B cell (primary cell): ENCODE measurements at regions not wholly inside any gene's neighbourhood (a gene's known extent, or its start where the extent isn't known, plus 50 kb on each side); places are given as distances from the start of the nearest gene placed in this dataset.

ENCODE experiments used
- ATAC-seq: fragments of 200-7000 bp; cut with Tn5 transposase; one replicate; pipeline ENCODE4 v1.10.0; 2021; ENCODE audit warnings: low read depth, mild to moderate bottlenecking, moderate number of reproducible peaks, moderate library complexity
- CTCF ChIA-PET: fragments of 350-600 bp; sonication (Branson Sonifier 250); formaldehyde crosslinking; loops from one replicate; lab custom pipeline; 2021; ENCODE audit warnings: antibody characterized with exemption, inconsistent platforms; lab: Charles Lee
- POLR2A ChIA-PET: fragments of 350-600 bp; sonication (Branson Sonifier 250); formaldehyde crosslinking; loops from one replicate; lab custom pipeline; 2021; ENCODE audit warnings: antibody characterized with exemption; lab: Charles Lee
- DNase-seq: peaks from one replicate; pipeline ENCODE4 v3.0.0; 2013
- H2AFZ ChIP-seq: 2 replicates; pipeline ENCODE4 v1.6.1; 2012; ENCODE audit warnings: mild to moderate bottlenecking, low read depth, low read length; ENCODE audit not compliant: insufficient read depth, poor library complexity, severe bottlenecking
- H3K27ac ChIP-seq, 2 donors: 1 replicate in 1 of 2; 2 replicates in 1 of 2; pipeline ENCODE4 v1.5.1; 2012 to 2013; ENCODE audit warnings: low read length in 2 of 2, mild to moderate bottlenecking in 2 of 2, moderate library complexity in 1 of 2
- H3K27me3 ChIP-seq, 4 experiments: fragments of 200-600 bp in 1 of 4; sonication (generic) in 1 of 4; replicated peaks in 1 of 4; 1 replicate in 2 of 4; 2 replicates in 2 of 4; pipeline versions ENCODE4 v1.6.1 to v1.7.0; 2013 to 2016; ENCODE audit warnings: low read length in 3 of 4, mild to moderate bottlenecking in 2 of 4, mixed read lengths in 1 of 4, moderate library complexity in 1 of 4; ENCODE audit not compliant: insufficient read depth in 4 of 4, control insufficient read depth in 3 of 4; ENCODE audit errors: control extremely low read depth in 1 of 4
- H3K36me3 ChIP-seq, 2 experiments: replicated peaks in 1 of 2; 1 replicate in 1 of 2; 2 replicates in 1 of 2; pipeline versions ENCODE4 v1.6.1 to v1.7.1; 2013; ENCODE audit warnings: low read length in 1 of 2; ENCODE audit not compliant: insufficient read depth in 2 of 2, control insufficient read depth in 1 of 2; ENCODE audit errors: control extremely low read depth in 1 of 2, extremely low read depth in 1 of 2
- H3K4me1 ChIP-seq, 2 donors: fragments of 200-600 bp in 1 of 2; sonication (generic) in 1 of 2; 1 replicate in 1 of 2; 2 replicates in 1 of 2; pipeline versions ENCODE4 v1.5.1 to v1.6.1; 2013 to 2017; ENCODE audit warnings: low read length in 2 of 2; ENCODE audit not compliant: control insufficient read depth in 2 of 2, insufficient read depth in 2 of 2
- H3K4me2 ChIP-seq: replicated peaks from 2 replicates; pipeline ENCODE3; 2012; ENCODE audit warnings: mild to moderate bottlenecking, low read depth, low read length; ENCODE audit not compliant: poor library complexity, severe bottlenecking
- H3K4me3 ChIP-seq, 5 experiments: fragments of 200-600 bp in 1 of 5; sonication (generic) in 1 of 5; 1 replicate in 3 of 5; 2 replicates in 2 of 5; pipeline versions ENCODE4 v1.5.1 to v1.7.0; 2011 to 2016; ENCODE audit warnings: low read length in 4 of 5, mild to moderate bottlenecking in 4 of 5, low read depth in 2 of 5, control low read depth in 1 of 5, moderate library complexity in 1 of 5; ENCODE audit not compliant: insufficient read depth in 1 of 5; ENCODE audit errors: control extremely low read depth in 1 of 5, extremely low read depth in 1 of 5
- H3K79me2 ChIP-seq: fragments of 200-600 bp; sonication (generic); one replicate; pipeline ENCODE4 v1.6.0; 2016; ENCODE audit warnings: low read length; ENCODE audit not compliant: control insufficient read depth, insufficient read depth
- H3K9ac ChIP-seq: fragments of 200-600 bp; sonication (generic); 2 replicates; pipeline ENCODE4 v1.6.1; 2017; ENCODE audit warnings: mild to moderate bottlenecking, low read length, moderate library complexity
- H3K9me3 ChIP-seq, 3 donors: one replicate each; pipeline versions ENCODE4 v1.6.1 to v1.7.1; 2013; ENCODE audit warnings: low read length in 2 of 3; ENCODE audit not compliant: control insufficient read depth in 2 of 3, insufficient read depth in 1 of 3; ENCODE audit errors: control extremely low read depth in 1 of 3
- H4K20me1 ChIP-seq: 2 replicates; pipeline ENCODE4 v1.6.0; 2012; ENCODE audit warnings: mild to moderate bottlenecking, low read length; ENCODE audit not compliant: insufficient read depth, control insufficient read depth, poor library complexity, severe bottlenecking
- H3K27ac Mint-ChIP-seq: one replicate; pipeline ENCODE4 v1.8.0; 2021; ENCODE audit warnings: mixed read lengths
- H3K27me3 Mint-ChIP-seq: one replicate; pipeline ENCODE4 v1.8.0; 2021; ENCODE audit warnings: mixed read lengths
- H3K4me1 Mint-ChIP-seq: one replicate; pipeline ENCODE4 v1.8.0; 2021; ENCODE audit warnings: mixed read lengths
- H3K4me3 Mint-ChIP-seq: one replicate; pipeline ENCODE4 v1.8.0; 2021; ENCODE audit warnings: mixed read lengths
- H3K9me3 Mint-ChIP-seq: one replicate; pipeline ENCODE4 v1.8.0; 2022; ENCODE audit warnings: mixed read lengths; ENCODE audit not compliant: insufficient read depth
- EZH2 ChIP-seq: IDR thresholded peaks from 2 replicates; pipeline ENCODE4 v1.6.1; 2012; ENCODE audit warnings: borderline replicate concordance, low read depth, mild to moderate bottlenecking, moderate library complexity, low read length; ENCODE audit not compliant: insufficient read depth, poor library complexity, severe bottlenecking
- WGBS: methylation state at CpG from one replicate; pipeline ENCODE4 v1.1.5; 2013; ENCODE audit warnings: missing lambda C conversion rate; ENCODE audit not compliant: insufficient coverage; 5-methylcytosine and 5-hydroxymethylcytosine counted together
- intact Hi-C: fragments of 100-400 bp; cut with micrococcal nuclease; formaldehyde crosslinking; loops from one replicate; pipeline ENCODE4 v1.10.0; 2022
- TF ChIP-seq, protein P1 (sequence below): fragments of 200-600 bp; IDR thresholded peaks from one replicate; pipeline ENCODE4 v1.8.0; 2022; ENCODE audit warnings: antibody characterized with exemption, mild to moderate bottlenecking

DNA sequence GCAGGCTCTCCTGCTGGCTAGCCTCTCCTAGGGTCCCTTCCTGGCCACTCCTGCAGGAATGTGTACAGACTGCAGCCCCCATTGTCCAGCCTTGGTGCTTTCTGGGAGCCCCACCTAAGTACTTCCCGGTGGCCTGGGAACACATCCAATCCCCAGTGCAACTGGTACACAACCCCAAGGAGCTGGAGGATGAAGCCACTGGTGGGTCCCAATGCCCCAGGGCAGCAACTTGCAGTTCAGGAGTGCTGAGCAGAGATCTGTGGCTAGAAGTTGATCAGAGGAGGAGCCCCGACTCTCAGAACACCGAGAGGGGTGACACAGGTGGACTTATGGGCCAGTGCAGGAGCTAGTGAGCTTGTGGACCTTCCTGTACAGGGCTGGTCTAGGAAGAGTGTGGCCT, 1093.7 kb upstream of the ACO1 start:
- Mint-ChIP-seq H3K27me3 (no peaks in the 10 kb centered on the region), H3K4me3 (no peak overlapping the region), H3K4me1 (no peaks in the 10 kb centered on the region), H3K9me3 (no peaks in the 10 kb centered on the region), H3K27ac (no peak overlapping the region)
- no peaks in the 10 kb centered on the region for H4K20me1 ChIP-seq
- TF ChIP-seq, protein P1, sequence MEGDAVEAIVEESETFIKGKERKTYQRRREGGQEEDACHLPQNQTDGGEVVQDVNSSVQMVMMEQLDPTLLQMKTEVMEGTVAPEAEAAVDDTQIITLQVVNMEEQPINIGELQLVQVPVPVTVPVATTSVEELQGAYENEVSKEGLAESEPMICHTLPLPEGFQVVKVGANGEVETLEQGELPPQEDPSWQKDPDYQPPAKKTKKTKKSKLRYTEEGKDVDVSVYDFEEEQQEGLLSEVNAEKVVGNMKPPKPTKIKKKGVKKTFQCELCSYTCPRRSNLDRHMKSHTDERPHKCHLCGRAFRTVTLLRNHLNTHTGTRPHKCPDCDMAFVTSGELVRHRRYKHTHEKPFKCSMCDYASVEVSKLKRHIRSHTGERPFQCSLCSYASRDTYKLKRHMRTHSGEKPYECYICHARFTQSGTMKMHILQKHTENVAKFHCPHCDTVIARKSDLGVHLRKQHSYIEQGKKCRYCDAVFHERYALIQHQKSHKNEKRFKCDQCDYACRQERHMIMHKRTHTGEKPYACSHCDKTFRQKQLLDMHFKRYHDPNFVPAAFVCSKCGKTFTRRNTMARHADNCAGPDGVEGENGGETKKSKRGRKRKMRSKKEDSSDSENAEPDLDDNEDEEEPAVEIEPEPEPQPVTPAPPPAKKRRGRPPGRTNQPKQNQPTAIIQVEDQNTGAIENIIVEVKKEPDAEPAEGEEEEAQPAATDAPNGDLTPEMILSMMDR = no peak
- no peak for TF ChIP-seq EZH2
- no peak overlapping the region for H3K4me2 ChIP-seq
- no peak for ATAC-seq
- H3K9me3 ChIP-seq = peaks cover 0 to 5% (median 0%) of the 10 kb centered on the region in 3 donors
- DNase-seq = no peak
- H3K27ac ChIP-seq = no peak overlapping the region
- 87% methylated on average over 3 of the region's 3 CpGs for WGBS
- H3K4me3 ChIP-seq = no peak overlapping the region
- ChIA-PET CTCF (no interaction called here), POLR2A (no interaction called here)
- no peaks in the 10 kb centered on the region for H3K4me1 ChIP-seq
- H3K79me2 ChIP-seq = no peaks in the 10 kb centered on the region
- no peaks in the 10 kb centered on the region for H3K36me3 ChIP-seq
- no peaks in the 10 kb centered on the region for H3K27me3 ChIP-seq
- no peak overlapping the region for H2AFZ ChIP-seq
- intact Hi-C loops = no loop called here
- no peak overlapping the region for H3K9ac ChIP-seq

DNA sequence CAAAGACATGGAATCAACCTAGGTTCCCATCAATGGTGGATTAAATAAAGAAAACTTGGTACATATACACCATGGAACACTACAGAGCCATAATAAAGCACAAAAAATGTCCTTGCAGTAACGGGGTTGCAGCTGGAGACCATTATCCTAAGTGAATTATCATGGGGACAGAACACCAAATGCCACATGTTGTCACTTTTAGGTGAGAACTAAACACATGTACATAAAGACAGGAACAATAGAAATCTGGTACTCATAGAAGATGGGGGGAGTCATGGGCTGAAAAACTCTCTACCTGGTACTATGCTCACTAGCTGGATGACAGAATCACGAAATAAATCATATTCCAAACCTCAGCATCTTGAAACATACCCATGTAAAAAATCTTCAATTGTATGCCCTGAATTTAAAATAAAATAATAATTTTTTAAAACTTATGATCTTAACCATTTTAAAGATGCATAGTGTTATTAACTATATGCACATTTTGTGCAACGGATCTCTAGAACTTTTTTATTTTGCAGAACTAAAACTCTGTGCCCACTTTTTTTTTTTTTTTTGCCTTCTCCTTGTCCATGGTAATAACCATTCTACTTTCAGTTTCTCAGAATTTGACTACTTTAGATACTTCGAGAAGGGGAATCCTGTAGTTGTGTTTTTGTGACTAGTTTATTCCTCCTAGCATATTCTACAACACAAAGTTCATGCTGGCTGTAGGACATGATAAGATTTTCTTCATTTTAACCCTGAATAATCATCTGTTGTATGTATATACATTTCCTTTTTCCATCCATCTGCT, 1081.6 kb upstream of the ACO1 start:
- peak; percentile 7 for DNase-seq

More for the DNA sequence above, 1081.6 kb upstream of the ACO1 start:
- Histone ChIP-seq H3K4me2 (peak overlapping the region; percentile 4), H3K36me3 (no peaks in the 10 kb centered on the region), H3K27ac (no peak overlapping the region), H3K4me1 (peaks cover 0 to 8% of the 10 kb centered on the region in 2 donors), H3K9ac (no peak overlapping the region), H3K4me3 (no peak overlapping the region), H2AFZ (peak overlapping the region; percentile 14), H3K79me2 (no peaks in the 10 kb centered on the region), H4K20me1 (no peaks in the 10 kb centered on the region), H3K27me3 (no peaks in the 10 kb centered on the region), H3K9me3 (no peaks in the 10 kb centered on the region)
- POLR2A ChIA-PET = no interaction called here
- no peaks in the 10 kb centered on the region for H3K9me3 Mint-ChIP-seq
- TF ChIP-seq, protein P1 = no peak
- TF ChIP-seq EZH2 = no peak
- CTCF ChIA-PET = no interaction called here
- ATAC-seq = no peak
- H3K4me1 Mint-ChIP-seq = peaks cover 20% of the 10 kb centered on the region
- H3K27ac Mint-ChIP-seq = peak overlapping the region; percentile 47
- no peaks in the 10 kb centered on the region for H3K27me3 Mint-ChIP-seq
- intact Hi-C loops = loop anchor here (10.0 kb wide), 1 partner anchor 62 kb away; no protein-coding TSS in a partner anchor
- WGBS = no CpG with 5 or more reads among the region's 4 CpGs
- peak overlapping the region; percentile 26 for H3K4me3 Mint-ChIP-seq
